ENCODE measurements at regions not wholly inside any gene's neighbourhood (a gene's known extent, or its start where the extent isn't known, plus 50 kb on each side); places are given as distances from the start of the nearest gene placed in this dataset.
"Not testable (repeated sequence)": the region's sequence is repeated elsewhere in the genome, so short reads cannot be mapped to it uniquely, and the experiment has no call there.

GRCh38 chr4:29708473-29708872, 1011.7 kb upstream of the PCDH7 start:
- DNase-seq (ENCODE audit: low read depth): peak; percentile 84

DNA sequence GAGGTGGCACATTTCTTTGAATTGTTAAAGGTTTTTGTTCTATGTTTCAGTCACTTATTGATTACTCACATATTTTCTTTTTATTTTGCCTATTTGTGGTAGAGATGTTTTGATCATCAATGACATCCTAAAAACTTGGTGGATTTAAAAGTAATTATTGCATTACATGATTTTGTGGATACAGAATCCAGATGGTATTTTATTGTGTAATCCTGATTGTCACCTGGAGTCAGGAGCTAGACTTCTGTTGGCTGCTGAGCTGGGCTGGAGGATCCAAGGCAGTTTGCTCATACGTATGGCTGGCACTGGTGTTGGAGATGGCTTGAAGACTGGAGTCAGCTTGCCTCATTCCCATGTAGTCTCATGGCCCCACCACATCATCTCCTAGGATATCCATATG, 1009.6 kb upstream of the PCDH7 start:
- DNase-seq (ENCODE audit: low read depth): no peak

DNA sequence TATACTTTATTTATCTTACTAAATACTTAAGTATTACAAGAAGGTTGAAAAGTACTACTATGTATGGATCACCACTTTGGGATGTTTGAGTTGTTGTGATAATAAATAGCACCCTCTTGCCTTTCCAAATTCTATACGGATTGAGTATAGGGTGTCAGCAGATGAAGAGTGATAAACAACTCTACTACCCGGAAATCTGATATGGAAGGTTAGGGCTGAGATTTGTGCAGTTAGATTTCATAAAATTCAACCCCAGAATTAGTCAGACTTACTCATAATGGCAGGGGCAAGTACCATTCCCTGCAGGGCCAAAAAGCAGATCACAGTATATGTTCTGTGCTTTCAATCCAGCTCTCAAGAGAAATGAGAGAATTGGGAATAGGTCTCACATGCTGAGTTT, 1008.9 kb upstream of the PCDH7 start:
- DNase-seq (ENCODE audit: low read depth): peak; percentile 31

GRCh38 chr4:29717287-29718057, 1002.7 kb upstream of the PCDH7 start:
- peak; percentile 71 for DNase-seq (ENCODE audit: low read depth)

GRCh38 chr4:29718136-29718535, 1002.0 kb upstream of the PCDH7 start:
- DNase-seq (ENCODE audit: low read depth): no peak

- no peak for DNase-seq (ENCODE audit: low read depth)
These were observed 997.9 kb upstream of the PCDH7 start for GRCh38 chr4:29722253-29722652.

GRCh38 chr4:29726938-29727337, 993.2 kb upstream of the PCDH7 start:
- DNase-seq (ENCODE audit: low read depth): no peak

DNA sequence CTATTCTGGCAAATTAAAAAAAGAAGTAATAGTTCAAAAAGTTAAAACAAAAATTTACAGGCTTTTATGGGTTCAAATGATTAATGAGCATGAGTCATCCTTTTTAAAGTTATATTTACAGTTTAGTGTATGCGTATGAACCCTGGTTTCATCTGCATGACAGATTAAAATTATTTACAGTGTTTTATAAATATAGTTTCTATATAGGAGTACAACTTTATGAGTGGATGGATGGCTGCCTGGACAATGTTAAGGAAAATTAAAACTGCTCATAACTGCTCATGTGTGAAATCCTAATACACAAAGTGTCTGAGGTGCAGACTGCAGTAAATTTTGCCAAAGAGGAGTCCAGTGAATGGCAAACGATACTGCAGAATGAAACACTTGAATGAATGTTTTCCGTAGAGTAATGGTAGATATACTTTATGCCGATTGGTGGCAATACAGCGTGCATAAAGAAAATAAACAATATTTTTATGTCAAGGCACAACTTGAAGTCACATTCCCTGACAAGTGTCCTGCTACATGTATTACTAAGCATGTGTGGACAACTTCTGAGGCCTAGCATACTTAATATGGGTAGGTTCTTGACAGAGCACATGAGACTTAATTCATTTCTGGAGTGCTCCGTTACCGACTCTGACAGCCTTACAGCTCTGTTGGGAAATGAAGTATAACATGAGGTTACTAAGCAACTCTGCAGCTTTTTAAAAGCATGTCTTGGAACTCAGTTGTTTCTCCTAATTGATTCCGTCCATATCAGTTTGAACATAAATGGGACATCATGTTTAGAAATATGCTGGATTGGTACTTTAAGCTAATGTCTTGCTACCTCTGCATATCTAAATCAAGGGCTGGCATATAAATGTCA, 985.6 kb upstream of the PCDH7 start:
- DNase-seq (ENCODE audit: low read depth): peak; percentile 9

- DNase-seq (ENCODE audit: low read depth): no peak
These were observed 963.2 kb upstream of the PCDH7 start for GRCh38 chr4:29756966-29757365.

DNA sequence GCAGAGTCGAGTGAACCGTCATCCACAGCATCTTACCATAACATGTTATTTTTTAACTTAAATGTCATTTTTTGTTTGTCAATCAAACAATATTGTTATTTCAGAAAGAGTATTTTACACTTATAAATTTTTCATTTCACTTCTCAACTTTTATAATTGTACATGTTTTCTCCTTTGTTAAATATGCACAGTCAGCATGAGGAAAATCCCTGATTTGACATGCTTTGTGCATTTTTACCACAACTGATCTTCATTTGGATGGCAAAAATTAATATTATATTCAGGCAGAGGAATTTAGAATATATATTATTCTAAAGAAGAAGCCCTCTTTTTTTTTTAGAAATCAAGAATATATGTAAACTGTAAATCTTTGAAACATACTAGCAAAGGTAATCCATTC, 958.0 kb upstream of the PCDH7 start:
- no peak for DNase-seq (ENCODE audit: low read depth)

DNA sequence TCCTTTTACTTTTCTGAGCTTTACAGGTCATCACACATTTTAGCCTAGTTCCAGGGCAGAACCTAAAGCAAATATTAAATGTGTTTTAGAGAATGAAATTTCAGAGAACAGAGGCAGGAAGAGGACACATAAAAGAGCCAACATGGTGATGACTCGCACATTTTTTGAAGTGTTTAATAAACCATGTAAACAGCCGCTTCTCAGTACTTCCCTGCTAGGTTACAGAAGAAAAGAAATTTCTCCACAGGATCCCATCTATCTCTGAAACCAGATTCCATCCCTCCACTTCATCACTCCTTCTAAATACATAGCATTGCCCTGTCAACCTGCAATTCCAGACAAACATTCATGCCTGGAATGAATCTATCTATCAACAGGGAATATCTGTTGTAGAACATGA, 949.5 kb upstream of the PCDH7 start:
- peak; percentile 1 for DNase-seq (ENCODE audit: low read depth)

DNA sequence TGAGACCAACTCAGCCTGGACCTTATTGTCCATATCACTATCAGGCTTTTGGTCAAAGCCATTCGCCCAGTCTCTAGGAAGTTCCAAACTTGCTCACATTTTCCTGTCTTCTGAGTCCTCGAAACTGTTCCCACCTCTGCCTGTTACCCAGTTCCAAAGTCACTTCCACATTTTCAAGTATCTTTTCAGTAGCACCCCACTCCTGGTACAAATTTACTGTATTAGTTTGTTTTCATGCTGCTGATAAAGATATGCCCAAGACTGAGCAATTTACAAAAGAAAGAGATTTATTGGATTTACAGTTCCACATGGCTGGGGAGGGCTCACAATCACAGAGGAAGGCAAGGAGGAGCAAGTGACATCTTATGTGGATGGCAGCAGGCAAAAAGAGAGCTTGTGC, 932.0 kb upstream of the PCDH7 start:
- DNase-seq (ENCODE audit: low read depth): not testable (repeated sequence)

DNA sequence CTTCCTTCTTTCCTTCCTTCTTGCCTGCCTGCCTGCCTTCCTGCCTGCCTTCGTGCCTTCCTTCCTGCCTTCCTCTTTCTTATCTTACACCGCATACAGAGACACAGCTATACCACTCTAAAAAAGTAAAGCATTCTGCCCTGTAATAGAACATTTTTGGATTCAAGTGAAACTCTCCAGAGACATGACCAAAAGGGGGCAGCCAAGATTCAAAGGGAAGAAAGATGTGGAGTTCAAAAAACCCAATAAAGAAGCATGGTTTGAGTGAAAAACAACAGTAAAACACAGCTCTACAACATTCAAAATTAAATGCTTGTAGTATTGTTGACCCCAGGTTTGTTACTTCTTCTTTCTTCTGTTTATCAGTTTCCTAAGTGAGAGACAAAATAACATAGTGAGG, 914.9 kb upstream of the PCDH7 start:
- peak; percentile 39 for DNase-seq (ENCODE audit: low read depth)

- DNase-seq (ENCODE audit: low read depth): no peak
These were observed 914.2 kb upstream of the PCDH7 start for GRCh38 chr4:29805916-29806480.

- DNase-seq (ENCODE audit: low read depth): no peak
These were observed 902.2 kb upstream of the PCDH7 start for GRCh38 chr4:29817961-29818360.

DNA sequence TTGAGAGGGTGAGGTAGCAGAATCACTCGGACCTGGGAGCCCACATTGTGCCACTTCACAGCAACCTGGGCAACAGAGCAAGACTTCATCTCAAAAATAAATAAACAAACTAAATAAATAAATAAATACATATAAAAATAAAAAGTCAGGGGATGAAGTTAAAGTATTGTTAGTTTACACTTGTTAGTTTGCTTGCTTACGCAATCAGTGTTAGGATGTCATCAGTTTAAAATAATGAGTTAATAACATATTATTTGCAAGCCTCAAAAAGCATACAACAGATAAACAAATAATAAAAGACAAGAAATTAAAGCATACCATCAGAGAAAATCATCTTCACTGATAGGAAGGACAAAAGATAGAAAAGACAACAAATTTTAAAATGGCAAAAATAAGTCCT, 891.1 kb upstream of the PCDH7 start:
- no peak for DNase-seq (ENCODE audit: low read depth)

GRCh38 chr4:29852537-29852936, 867.6 kb upstream of the PCDH7 start:
- DNase-seq (ENCODE audit: low read depth): no peak

GRCh38 chr4:29853833-29854232, 866.3 kb upstream of the PCDH7 start:
- no peak for DNase-seq (ENCODE audit: low read depth)

- peak; percentile 1 for DNase-seq (ENCODE audit: low read depth)
These were observed 858.9 kb upstream of the PCDH7 start for GRCh38 chr4:29861307-29861706.

GRCh38 chr4:29867412-29867811, 852.8 kb upstream of the PCDH7 start:
- DNase-seq (ENCODE audit: low read depth): no peak

GRCh38 chr4:29900336-29900735, 819.8 kb upstream of the PCDH7 start:
- DNase-seq (ENCODE audit: low read depth): peak; percentile 32

- DNase-seq (ENCODE audit: low read depth): no peak
These were observed 811.9 kb upstream of the PCDH7 start for GRCh38 chr4:29908276-29908675.

GRCh38 chr4:29927895-29928294, 792.3 kb upstream of the PCDH7 start:
- DNase-seq (ENCODE audit: low read depth): no peak
